GM12892 (cell line): ENCODE measurements at regions not wholly inside any gene's neighbourhood (a gene's known extent, or its start where the extent isn't known, plus 50 kb on each side); places are given as distances from the start of the nearest gene placed in this dataset.

ENCODE experiments used
- DNase-seq: peaks from one replicate; pipeline ENCODE4 v3.0.0; 2011; ENCODE audit not compliant: insufficient read length
- FAIRE-seq: peaks from 2 replicates; lab custom pipeline; 2011; peaks lifted over from hg19 to GRCh38; lab: Jason Lieb, UNC
- POLR2A ChIP-seq: IDR thresholded peaks from 2 replicates; pipeline ENCODE4 v1.6.1; 2011; ENCODE audit warnings: low read depth, low read length, control low read depth
- POLR2AphosphoS5 ChIP-seq: IDR thresholded peaks from 2 replicates; pipeline ENCODE4 v1.6.1; 2011; ENCODE audit warnings: low read depth, low read length, control low read depth
- TAF1 ChIP-seq: IDR thresholded peaks from 2 replicates; pipeline ENCODE4 v1.6.1; 2011; ENCODE audit warnings: low read depth, mild to moderate bottlenecking, control low read depth, low read length, borderline replicate concordance

- no peak for TF ChIP-seq POLR2AphosphoS5
- no peak for TF ChIP-seq POLR2A
- TF ChIP-seq TAF1 = no peak
- no peak for FAIRE-seq
These were observed 82.4 kb upstream of the HPCAL1 start for GRCh38 chr2:10220045-10220901.

DNA sequence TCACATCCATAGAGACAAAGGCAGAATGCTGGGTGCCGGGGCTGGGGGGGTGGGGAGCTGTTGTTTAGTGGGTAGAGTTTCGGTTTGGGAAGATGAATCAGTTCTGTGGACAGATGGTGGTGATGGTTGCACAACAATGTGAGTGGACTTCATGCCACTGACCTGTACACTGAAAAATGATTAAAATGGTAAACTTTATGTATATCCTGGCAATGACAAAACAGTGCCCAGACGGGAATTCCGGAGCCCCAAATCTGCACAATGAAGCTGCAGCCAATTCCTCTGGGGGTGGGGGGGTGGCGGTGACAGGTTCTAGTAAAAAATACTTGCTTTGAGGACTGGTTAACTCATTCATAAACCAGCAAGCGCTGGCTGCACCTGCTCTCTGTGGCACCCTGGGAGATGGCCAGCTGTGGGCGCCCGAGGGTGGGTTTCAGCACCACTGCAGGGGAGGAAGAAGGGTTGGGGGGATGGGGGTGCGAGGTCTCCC lies 81.8 kb upstream of the HPCAL1 start:
- no peak for DNase-seq
- no peak for FAIRE-seq
- no peak for TF ChIP-seq POLR2AphosphoS5

More at GRCh38 chr2:10220045-10220901, 82.4 kb upstream of the HPCAL1 start:
- no peak for DNase-seq

DNA sequence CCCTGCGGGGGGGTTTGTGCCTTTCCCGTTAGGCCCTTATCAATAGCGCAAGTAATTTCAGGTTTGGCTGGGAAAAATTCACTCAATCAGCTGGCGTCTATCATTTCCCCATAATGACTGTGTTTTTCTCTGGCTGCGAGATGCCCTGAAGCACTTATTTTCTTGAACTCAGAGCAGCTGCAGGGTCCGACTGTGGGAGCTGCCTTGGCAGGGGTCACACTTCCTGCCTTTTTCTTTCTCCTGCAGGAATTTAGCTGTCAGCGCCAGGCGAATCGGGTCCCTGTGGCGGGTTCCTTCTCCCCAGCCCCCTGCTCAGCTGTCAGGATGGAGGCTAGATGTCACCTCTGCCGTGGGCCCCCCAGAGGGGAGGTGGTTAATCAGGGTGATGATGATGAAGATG lies 81.3 kb upstream of the HPCAL1 start:
- TF ChIP-seq TAF1 (no peak), POLR2A (no peak), POLR2AphosphoS5 (no peak)
- no peak for DNase-seq
- no peak for FAIRE-seq

GRCh38 chr2:10221976-10222870 lies 80.5 kb upstream of the HPCAL1 start:
- TF ChIP-seq TAF1 = no peak
- no peak for TF ChIP-seq POLR2AphosphoS5
- no peak for TF ChIP-seq POLR2A
- FAIRE-seq = no peak
- no peak for DNase-seq

GRCh38 chr2:10223471-10223870 lies 79.2 kb upstream of the HPCAL1 start:
- DNase-seq = no peak
- no peak for FAIRE-seq
- TF ChIP-seq POLR2A (no peak), TAF1 (no peak), POLR2AphosphoS5 (no peak)

DNA sequence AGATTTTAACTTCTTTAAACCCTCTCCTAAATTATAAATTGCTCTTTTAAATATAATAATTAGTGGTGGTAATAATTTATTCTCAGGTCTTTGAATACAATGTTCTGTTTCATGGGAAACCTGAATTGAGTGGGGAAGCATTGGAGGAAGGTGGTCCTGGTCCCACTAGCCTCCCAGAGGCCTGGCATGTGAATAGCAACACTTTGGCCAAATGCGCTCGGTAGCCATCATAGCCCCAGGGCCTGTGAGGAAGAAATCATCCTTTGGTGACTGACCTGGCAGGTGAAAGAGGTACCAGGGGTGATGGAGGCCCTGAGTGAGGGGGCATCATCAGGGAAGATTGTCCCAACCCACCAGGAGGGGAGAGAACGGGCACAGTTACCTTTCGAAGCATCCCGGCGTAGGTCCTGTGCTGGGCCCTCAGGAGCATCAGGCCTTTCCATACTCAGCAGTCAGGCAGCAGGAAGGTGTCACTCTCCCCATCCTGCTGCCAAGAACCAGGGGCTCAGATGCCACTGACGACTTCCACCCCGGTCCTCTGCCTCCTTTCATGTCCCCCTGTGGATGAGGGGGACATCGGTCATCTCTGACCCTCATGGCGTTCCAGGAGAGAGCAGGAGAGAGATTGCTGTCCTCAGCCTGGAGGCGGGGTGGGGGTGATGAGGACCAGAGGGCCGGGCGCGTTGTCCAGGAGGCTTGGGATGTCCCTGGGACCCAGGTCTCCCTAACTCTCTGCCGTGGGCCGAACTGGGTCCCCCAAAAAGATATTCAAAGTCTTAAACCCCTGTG lies 78.6 kb upstream of the HPCAL1 start:
- TF ChIP-seq POLR2A (no peak), TAF1 (no peak), POLR2AphosphoS5 (no peak)
- no peak for DNase-seq
- FAIRE-seq = no peak

DNA sequence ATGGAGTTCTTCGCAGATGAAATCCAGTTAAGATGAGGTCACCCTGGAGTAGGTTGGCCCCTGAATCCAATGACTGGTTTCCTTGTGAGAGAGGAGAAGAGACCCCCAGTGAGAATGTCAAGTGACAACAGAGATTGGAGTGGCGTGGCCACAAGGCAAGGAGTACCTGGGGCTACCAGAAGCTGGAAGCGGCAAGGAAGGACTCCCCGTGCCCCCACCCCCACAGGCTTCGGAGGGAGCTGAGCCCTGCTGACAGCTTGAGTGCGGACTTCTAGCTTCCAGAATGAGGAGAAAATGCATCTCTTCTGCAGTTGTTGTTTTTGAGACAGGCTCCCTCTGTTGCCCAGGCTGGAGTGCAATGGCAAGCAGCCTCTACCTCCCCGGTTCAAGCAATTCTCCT lies 78.0 kb upstream of the HPCAL1 start:
- FAIRE-seq = no peak
- TF ChIP-seq POLR2A (no peak), POLR2AphosphoS5 (no peak), TAF1 (no peak)
- DNase-seq = no peak

DNA sequence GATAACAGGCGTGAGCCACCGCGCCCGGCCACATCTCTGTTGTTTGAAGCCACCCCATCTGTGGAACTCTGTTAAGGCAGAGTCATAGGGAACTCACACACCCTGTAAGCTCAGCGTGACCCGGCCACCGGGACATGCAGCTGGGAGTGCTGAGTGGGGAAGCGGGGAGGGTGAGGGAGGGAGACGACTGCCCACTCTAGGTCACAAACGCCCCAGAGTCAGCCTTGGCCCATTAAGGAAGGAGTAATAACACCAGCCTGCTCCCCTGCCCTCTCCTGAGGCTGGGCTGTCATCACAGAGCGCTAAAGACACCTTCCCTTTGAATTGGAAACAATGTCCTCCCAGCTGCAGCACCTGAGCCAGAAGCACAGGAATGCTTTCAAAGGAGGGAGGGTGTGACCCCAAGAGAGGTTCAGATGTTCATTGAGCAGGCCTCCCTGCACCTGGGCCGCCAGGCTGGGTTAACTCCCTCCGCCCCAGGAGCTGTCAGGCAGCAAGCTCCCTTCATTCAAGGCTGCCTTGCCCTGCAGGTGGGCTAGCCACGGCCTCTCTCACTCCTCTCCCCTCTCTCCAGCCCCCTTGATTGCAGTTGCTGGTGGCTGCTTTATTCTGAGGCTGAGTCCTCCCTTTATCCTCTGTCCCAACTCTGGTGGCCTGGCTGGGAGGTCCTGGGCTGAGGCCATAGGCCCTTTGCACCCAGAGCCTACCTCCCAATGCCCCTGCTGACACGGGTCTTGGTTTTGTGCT lies 77.2 kb upstream of the HPCAL1 start:
- TF ChIP-seq TAF1 (no peak), POLR2AphosphoS5 (no peak), POLR2A (no peak)
- no peak for FAIRE-seq
- no peak for DNase-seq

- DNase-seq = no peak
- TF ChIP-seq TAF1 (no peak), POLR2A (no peak), POLR2AphosphoS5 (no peak)
- FAIRE-seq = no peak
These were observed 76.5 kb upstream of the HPCAL1 start for GRCh38 chr2:10226038-10226724.

- FAIRE-seq (no peak), DNase-seq (no peak)
- TF ChIP-seq TAF1 (no peak), POLR2A (no peak), POLR2AphosphoS5 (no peak)
These were observed 73.9 kb upstream of the HPCAL1 start for GRCh38 chr2:10228611-10229365.
